Calu3 (cell line): ENCODE measurements at regions not wholly inside any gene's neighbourhood (a gene's known extent, or its start where the extent isn't known, plus 50 kb on each side); places are given as distances from the start of the nearest gene placed in this dataset.

Experiments used
- BruUV-seq: library from RNA; stranded (reverse); fragments of 400-500 nt; replicated peaks from 2 replicates; lab custom pipeline; 2021; lab: Mats Ljungman, UMichigan
- CTCF ChIA-PET: fragments of 300-600 bp; sonication (Branson Sonifier 250); formaldehyde crosslinking; loops from one replicate; lab custom pipeline; 2022; ENCODE audit warnings: antibody characterized with exemption; lab: Charles Lee
- DNase-seq: peaks from one replicate; pipeline ENCODE4 v3.0.0; 2022
- H3K27ac Mint-ChIP-seq: one replicate; pipeline ENCODE4 v1.8.0; 2022; ENCODE audit warnings: mixed read lengths; ENCODE audit not compliant: unreplicated experiment
- H3K27me3 Mint-ChIP-seq: one replicate; pipeline ENCODE4 v1.8.0; 2022; ENCODE audit warnings: mixed read lengths; ENCODE audit not compliant: unreplicated experiment
- H3K36me3 Mint-ChIP-seq: one replicate; pipeline ENCODE4 v1.8.0; 2022; ENCODE audit warnings: mild to moderate bottlenecking, moderate library complexity, mixed read lengths; ENCODE audit not compliant: insufficient read depth, unreplicated experiment
- H3K4me1 Mint-ChIP-seq: one replicate; pipeline ENCODE4 v1.8.0; 2022; ENCODE audit warnings: mild to moderate bottlenecking, low read depth, mixed read lengths; ENCODE audit not compliant: unreplicated experiment
- H3K4me3 Mint-ChIP-seq: one replicate; pipeline ENCODE4 v1.8.0; 2022; ENCODE audit warnings: mild to moderate bottlenecking, low read depth, moderate library complexity, mixed read lengths; ENCODE audit not compliant: unreplicated experiment
- H3K9me3 Mint-ChIP-seq: one replicate; pipeline ENCODE4 v1.8.0; 2022; ENCODE audit warnings: low read depth, mixed read lengths; ENCODE audit not compliant: unreplicated experiment
- intact Hi-C: fragments of 100-400 bp; cut with micrococcal nuclease; formaldehyde crosslinking; loops from one replicate; pipeline ENCODE4 v1.10.0; 2022; ENCODE audit not compliant: unreplicated experiment
- TF ChIP-seq, protein P1 (sequence below): fragments of 200-600 bp; IDR thresholded peaks from one replicate; pipeline ENCODE4 v1.8.0; 2022; ENCODE audit warnings: antibody characterized with exemption; ENCODE audit not compliant: unreplicated experiment

- CTCF ChIA-PET, result interaction anchor here (0.6 kb wide), 1 partner anchor 128 kb away, joined by 5 read pairs; no protein-coding TSS in a partner anchor
- TF ChIP-seq, protein P1, sequence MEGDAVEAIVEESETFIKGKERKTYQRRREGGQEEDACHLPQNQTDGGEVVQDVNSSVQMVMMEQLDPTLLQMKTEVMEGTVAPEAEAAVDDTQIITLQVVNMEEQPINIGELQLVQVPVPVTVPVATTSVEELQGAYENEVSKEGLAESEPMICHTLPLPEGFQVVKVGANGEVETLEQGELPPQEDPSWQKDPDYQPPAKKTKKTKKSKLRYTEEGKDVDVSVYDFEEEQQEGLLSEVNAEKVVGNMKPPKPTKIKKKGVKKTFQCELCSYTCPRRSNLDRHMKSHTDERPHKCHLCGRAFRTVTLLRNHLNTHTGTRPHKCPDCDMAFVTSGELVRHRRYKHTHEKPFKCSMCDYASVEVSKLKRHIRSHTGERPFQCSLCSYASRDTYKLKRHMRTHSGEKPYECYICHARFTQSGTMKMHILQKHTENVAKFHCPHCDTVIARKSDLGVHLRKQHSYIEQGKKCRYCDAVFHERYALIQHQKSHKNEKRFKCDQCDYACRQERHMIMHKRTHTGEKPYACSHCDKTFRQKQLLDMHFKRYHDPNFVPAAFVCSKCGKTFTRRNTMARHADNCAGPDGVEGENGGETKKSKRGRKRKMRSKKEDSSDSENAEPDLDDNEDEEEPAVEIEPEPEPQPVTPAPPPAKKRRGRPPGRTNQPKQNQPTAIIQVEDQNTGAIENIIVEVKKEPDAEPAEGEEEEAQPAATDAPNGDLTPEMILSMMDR, result no peak
- no peak for DNase-seq
- Mint-ChIP-seq H3K27ac (no peak overlapping the region), H3K36me3 (no peaks in the 10 kb centered on the region), H3K9me3 (no peaks in the 10 kb centered on the region), H3K4me1 (peaks cover 9% of the 10 kb centered on the region), H3K27me3 (no peaks in the 10 kb centered on the region), H3K4me3 (no peak overlapping the region)
- no TSS peak for BruUV-seq
- intact Hi-C loops, result loop anchor here (5.0 to 10.0 kb wide), 2 partner anchors 227 to 904 kb away; no protein-coding TSS in a partner anchor
Observed at GRCh38 chr9:13447843-13448422, 168.4 kb upstream of the MPDZ start.

- intact Hi-C loops, result loop anchor here (5.0 to 10.0 kb wide), 2 partner anchors 228 to 905 kb away; no protein-coding TSS in a partner anchor
- Mint-ChIP-seq H3K27ac (no peak overlapping the region), H3K36me3 (no peaks in the 10 kb centered on the region), H3K9me3 (no peaks in the 10 kb centered on the region), H3K4me1 (peaks cover 9% of the 10 kb centered on the region), H3K4me3 (no peak overlapping the region), H3K27me3 (no peaks in the 10 kb centered on the region)
- TF ChIP-seq, protein P1, result no peak
- CTCF ChIA-PET, result interaction anchor here (0.6 kb wide), 1 partner anchor 129 kb away, joined by 5 read pairs; no protein-coding TSS in a partner anchor
- BruUV-seq, result no TSS peak
- no peak for DNase-seq
Observed at GRCh38 chr9:13446938-13447842, 167.7 kb upstream of the MPDZ start.

DNA sequence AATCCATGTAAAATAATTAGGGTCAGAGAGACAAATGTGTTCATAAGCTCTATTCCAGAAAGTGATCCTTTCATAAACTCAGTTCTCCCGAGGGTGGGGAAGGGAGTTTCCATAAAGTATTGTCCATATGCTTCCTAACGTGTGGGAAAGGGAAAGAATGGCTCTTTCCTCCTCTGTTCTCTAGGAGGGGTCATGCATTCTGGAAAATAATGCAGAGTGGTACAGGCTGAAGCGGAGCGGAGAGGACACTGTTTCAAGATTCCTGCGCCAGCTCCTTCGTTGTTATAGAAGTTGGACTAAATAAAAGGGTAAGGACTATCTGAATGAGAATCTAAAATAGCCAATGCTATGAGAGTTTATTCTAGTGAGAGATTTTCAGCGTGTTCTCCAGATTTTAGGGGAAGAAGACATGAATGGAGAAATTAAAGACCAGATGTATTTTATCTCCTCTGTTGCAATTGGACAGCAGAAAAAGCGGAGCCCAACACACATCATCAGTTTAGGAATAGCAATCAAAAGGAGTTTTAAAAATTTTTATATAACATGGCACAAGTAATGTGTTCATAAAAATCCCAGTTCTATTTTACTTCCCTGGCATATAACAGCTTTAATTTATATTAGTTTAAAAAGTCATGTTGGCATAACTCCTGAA is 166.9 kb upstream of the MPDZ start:
- BruUV-seq, result no TSS peak
- H3K9me3 Mint-ChIP-seq, result no peaks in the 10 kb centered on the region
- DNase-seq, result no peak
- TF ChIP-seq, protein P1, result no peak
- intact Hi-C loops, result loop anchor here (5.0 to 10.0 kb wide), 2 partner anchors 228 to 906 kb away; no protein-coding TSS in a partner anchor
- no peak overlapping the region for H3K4me3 Mint-ChIP-seq
- H3K27ac Mint-ChIP-seq, result no peak overlapping the region
- H3K4me1 Mint-ChIP-seq, result peaks cover 9% of the 10 kb centered on the region
- H3K27me3 Mint-ChIP-seq, result no peaks in the 10 kb centered on the region
- no peaks in the 10 kb centered on the region for H3K36me3 Mint-ChIP-seq
- CTCF ChIA-PET, result no interaction called here

DNA sequence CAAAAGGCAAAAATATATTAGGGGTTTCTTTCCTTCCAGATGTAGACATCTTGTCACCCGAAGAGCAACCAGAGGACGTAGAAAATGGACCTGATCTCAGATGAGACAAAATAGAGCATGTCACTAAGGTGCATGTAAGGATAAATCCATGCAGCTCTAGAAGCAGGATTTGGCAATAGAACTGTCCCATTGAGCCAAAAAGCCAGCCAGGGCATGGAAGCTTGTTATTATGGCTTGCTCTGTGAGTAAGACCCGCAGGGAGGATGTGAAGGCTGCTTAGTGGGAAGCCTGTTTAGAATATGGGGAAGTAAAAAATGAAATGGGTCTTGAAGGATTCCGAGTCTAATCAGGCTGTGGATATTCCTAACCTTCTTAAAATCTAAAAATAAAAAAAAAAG is 165.6 kb upstream of the MPDZ start:
- H3K27me3 Mint-ChIP-seq, result no peaks in the 10 kb centered on the region
- H3K36me3 Mint-ChIP-seq, result no peaks in the 10 kb centered on the region
- no peak overlapping the region for H3K4me3 Mint-ChIP-seq
- TF ChIP-seq, protein P1, result no peak
- H3K27ac Mint-ChIP-seq, result no peak overlapping the region
- BruUV-seq, result no TSS peak
- DNase-seq, result no peak
- peaks cover 9% of the 10 kb centered on the region for H3K4me1 Mint-ChIP-seq
- CTCF ChIA-PET, result no interaction called here
- intact Hi-C loops, result loop anchor here (5.0 to 10.0 kb wide), 2 partner anchors 230 to 907 kb away; no protein-coding TSS in a partner anchor
- no peaks in the 10 kb centered on the region for H3K9me3 Mint-ChIP-seq
